ENCODE measurements at regions not wholly inside any gene's neighbourhood (a gene's known extent, or its start where the extent isn't known, plus 50 kb on each side); places are given as distances from the start of the nearest gene placed in this dataset.
"Not testable (repeated sequence)": the region's sequence is repeated elsewhere in the genome, so short reads cannot be mapped to it uniquely, and the experiment has no call there.

GRCh38 chr22:22976033-22976922 lies 88.7 kb downstream of the IGLL5 start:
- DNase-seq (ENCODE audit: insufficient read length, low spot score) (no peak), FAIRE-seq (no peak)

GRCh38 chr22:22977479-22978200 lies 90.0 kb downstream of the IGLL5 start:
- FAIRE-seq (no peak), DNase-seq (ENCODE audit: insufficient read length, low spot score) (no peak)

DNA sequence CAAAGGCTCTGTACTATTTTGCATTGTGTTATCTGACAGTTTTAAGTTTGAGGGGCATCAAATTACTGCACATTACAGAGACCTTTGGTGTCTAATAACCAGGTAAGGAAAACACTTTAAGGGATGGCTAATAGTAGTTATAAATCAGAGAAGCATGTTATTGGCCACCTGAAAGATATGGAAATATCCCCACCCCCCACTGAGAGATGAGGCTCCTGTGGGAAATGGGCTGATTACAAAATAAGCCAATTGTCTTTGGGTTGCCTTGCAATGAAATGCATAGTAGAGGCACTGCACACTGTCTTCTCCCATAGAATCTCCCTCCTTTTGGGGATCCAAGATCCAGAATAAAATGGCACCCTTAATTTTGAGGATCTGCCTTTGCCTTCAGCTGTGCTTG lies 91.0 kb downstream of the IGLL5 start:
- DNase-seq (ENCODE audit: insufficient read length, low spot score) (no peak), FAIRE-seq (no peak)

GRCh38 chr22:22979121-22979724 lies 91.1 kb upstream of the GNAZ start:
- no peak for FAIRE-seq
- no peak for DNase-seq (ENCODE audit: insufficient read length, low spot score)

GRCh38 chr22:22979954-22980353 lies 90.4 kb upstream of the GNAZ start:
- no peak for FAIRE-seq
- DNase-seq (ENCODE audit: insufficient read length, low spot score) = no peak

DNA sequence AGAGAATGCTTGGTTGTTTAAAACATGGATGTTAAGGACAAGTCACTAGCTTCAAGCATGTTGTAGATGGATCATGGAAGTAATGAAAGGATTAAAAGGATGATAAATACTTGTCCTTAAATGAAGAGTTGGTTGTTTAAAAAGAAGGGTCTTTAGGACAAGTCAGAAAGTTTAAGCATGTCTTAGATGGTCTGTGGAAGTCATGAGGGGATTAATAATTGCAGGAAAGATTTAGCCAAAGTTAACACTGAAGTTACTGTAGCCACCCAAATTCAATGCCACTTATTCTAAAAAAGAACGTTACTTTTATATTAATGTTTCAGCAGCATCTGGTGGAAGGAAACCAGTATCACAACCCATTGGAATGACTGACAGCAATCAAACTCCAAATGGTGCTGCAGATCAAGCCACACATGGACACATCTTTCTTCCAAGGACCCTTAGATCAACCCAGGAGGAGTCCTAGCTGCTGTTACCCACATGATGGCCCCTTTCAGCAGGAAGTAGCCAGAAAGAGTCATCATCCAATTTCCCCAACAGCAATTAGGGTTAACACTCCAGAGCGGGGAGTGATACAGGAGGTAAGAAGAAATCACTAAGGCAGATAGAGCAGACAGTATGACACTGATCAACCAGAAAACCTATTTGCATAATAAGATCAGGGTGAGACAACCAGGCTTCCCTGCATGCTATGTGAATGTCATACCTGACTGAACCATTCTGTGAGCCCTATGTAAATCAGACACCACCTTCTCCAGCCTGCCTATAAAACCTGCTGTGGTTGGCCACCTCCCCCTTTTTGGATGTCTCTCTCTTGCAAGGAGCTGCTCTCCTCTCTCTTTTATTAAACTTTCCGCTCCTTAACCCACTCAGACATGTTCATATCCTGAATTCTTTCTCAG lies 88.4 kb upstream of the GNAZ start:
- DNase-seq (ENCODE audit: insufficient read length, low spot score) = no peak
- no peak for FAIRE-seq

DNA sequence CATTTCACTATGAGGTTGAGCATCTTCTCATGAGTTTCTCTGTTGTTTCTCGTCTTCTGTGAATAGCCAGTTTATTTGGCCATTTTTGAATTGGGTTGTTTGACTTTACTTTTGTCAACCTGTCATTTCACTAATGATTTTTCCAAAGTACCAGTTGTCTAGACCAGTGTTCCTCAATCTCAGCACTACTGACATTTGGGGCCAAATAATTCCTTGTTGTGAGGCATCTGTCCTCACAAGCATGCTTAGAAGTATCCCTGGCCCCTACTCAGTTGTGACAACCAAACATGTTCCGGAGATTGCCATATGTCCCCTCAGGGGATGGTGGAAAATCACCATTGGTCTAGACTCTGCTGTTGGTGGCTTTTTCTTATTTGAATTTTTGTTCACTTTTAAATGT lies 87.7 kb upstream of the GNAZ start:
- DNase-seq (ENCODE audit: insufficient read length, low spot score) (no peak), FAIRE-seq (no peak)

DNA sequence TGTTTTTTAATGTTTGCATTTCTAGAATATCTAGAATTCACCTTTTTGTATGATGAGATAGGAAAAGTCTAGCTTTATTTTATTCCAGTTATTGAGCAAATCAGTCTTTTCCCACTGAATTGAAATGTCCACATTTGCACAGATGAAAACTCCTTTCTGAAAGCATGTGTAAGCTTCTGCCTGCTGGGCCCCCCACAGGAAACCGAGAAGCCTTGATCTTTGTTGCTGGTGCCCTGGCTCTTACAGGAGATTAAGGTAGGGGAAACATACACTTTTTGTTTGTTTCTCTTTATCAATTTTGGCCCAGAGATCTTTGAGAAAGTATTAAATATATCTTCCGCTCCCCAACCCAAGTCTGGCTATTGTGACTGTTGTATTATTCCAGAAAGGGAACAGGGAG lies 87.2 kb upstream of the GNAZ start:
- FAIRE-seq (no peak), DNase-seq (ENCODE audit: insufficient read length, low spot score) (no peak)

- FAIRE-seq (no peak), DNase-seq (ENCODE audit: insufficient read length, low spot score) (no peak)
These were observed 86.5 kb upstream of the GNAZ start for GRCh38 chr22:22983816-22984215.

DNA sequence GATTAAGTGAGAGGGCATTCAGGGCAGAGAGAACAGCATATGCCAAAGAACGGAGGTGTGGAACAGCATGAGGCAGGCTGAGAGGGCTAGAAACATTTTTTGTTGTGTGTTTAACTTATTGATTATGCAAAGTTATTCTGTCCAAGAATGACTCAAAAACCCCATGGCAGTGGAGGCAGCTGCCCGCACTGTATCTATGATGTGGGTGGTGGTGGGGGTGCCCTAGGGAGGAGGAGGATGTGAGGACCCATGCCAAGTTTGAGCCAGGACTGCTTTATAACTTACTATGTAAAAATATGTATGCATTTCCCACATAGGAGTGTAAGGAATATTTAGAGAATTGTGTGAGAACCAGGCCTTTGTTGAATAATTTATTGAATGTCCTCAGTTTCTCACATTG lies 85.4 kb upstream of the GNAZ start:
- FAIRE-seq (no peak), DNase-seq (ENCODE audit: insufficient read length, low spot score) (no peak)

GRCh38 chr22:22986008-22986407 lies 84.3 kb upstream of the GNAZ start:
- FAIRE-seq (no peak), DNase-seq (ENCODE audit: insufficient read length, low spot score) (no peak)

DNA sequence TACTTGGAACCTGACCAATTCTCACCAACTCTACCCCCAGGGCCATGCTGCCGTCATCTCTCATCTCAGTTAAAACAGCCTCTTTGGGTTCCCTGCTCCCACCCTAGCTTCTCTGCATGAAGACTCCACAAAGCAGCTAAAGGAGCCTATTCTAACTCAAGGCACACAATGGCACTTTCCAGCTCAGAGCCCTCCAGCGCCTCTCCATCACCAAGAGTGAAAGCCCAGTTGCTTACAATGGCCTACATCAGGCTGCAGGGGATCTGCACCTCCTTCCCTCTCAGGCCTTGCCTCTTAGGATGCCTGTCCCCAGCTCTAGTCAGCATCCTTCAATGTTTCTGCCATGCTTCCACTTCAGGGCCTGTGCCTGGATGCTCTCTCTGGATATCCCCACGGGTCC lies 83.7 kb upstream of the GNAZ start:
- no peak for FAIRE-seq

GRCh38 chr22:22988150-22988549 lies 82.2 kb upstream of the GNAZ start:
- DNase-seq (ENCODE audit: insufficient read length, low spot score) (no peak), FAIRE-seq (no peak)

More for the DNA sequence above, 83.7 kb upstream of the GNAZ start:
- no peak for DNase-seq (ENCODE audit: insufficient read length, low spot score)

DNA sequence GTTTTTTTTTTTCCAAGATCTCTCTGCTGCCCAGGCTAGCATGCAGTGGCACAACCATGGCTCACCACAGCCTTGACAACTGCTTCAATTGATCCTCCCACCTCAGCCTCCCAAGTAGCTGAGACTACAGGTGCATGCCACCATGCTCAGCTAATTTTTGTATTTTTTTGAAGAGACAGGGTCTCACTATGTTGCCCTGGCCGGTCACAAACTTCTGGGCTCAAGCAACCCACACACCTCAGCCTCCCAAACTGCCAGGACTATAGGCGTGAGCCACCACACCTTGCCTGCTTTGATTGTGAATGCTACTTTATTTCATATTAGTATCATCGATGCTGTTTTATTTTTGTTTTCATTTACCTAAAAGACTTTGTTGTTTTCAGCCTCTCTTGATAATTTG lies 81.5 kb upstream of the GNAZ start:
- no peak for FAIRE-seq
- no peak for DNase-seq (ENCODE audit: insufficient read length, low spot score)

DNA sequence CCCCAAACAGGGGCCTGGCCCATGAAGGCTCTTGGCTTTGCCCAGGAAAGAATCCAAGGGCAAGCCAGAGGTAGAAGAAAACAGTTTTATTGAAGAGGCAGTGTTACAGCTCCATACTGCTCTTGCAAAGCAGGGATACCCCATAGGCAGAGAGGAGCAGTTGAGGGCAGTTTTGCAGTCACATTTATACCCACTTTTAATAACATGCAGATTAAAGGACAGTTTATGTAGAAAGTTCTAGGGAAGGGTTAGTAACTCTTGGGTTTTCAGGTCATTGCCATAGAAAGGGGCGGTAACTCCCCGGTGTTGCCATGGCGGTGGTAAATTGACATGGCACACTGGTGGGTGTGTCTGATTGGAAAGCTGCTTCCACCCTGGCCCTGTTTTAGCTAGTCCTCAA lies 80.5 kb upstream of the GNAZ start:
- FAIRE-seq (no peak), DNase-seq (ENCODE audit: insufficient read length, low spot score) (no peak)

DNA sequence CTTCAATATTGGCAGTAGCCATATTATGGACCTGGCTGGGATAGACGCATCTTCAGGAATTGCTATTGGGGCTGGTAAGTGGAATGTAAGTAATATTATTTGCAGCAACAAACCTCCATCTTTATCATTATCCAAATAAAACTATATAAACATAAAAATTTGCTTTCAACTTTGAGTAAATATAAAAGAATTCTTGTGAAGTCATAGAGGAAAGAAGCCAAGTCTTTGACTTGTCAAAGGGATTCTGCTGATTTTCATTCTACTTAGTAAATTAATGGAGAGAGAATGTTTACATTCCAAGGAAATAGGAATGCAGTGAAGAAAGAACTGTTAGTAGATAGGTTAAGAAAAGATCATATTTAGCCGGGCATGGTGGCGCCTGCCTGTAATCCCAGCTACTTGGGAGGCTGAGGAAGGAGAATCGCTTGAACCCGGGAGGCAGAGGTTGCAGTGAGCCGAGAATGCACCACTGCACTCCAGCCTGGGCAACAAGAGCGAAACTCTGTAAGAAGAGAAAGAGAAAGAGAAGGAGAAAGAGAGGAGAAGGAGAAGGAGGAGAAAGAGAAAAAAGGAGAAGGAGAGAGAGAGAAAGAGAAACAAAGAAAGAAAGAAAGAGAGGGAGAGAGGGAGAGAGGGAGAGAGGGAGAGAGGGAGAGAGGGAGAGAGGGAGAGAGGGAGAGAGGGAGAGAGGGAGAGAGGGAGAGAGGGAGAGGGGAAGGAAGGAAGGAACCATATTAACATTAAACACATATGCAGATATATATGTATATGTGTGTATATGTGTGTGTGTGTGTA lies 79.4 kb upstream of the GNAZ start:
- not testable (repeated sequence) for DNase-seq (ENCODE audit: insufficient read length, low spot score); FAIRE-seq

DNA sequence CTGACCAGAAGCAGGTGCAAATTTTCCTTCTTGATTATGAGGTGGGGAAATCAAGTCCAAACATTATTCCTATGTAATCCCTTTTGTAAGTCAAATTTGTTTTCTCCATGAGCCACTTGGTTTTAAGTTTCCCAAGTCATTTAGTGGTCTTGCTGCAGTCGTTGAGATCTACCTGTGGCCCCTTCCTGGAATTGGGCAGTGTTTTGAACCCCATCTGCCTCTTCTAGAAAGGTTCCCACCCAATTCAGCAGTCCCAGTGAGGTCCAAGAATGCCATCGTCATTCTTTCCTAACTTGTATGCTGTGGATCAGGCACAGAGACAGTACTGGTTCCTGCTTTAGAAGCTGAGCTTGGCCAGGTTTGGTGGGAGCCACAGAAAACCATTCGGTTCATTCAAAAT lies 77.8 kb upstream of the GNAZ start:
- DNase-seq (ENCODE audit: insufficient read length, low spot score) (no peak), FAIRE-seq (no peak)

DNA sequence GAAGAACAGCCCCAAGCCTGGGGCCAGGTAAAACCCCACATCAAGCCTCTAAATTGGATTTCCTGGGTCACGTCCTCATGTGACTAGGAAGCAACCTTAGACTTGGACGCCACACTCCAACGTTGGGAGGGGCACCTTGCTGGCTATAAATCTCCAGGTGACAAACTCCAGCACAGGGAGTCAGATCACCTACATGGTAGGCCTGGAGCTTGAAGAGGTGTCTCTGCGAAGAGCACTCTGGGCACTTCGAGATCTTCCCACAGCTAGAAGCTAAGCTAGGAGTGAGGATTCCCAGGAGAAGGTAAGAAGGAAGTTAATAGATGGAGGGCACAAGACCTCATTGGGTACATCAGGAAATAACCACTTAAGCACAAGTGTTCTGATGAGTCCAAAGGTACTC lies 77.1 kb upstream of the GNAZ start:
- FAIRE-seq = no peak
- no peak for DNase-seq (ENCODE audit: insufficient read length, low spot score)

GRCh38 chr22:22995166-22995565 lies 75.2 kb upstream of the GNAZ start:
- DNase-seq (ENCODE audit: insufficient read length, low spot score) = no peak
- FAIRE-seq = no peak
